Liver (tissue), 8 donors: ENCODE measurements at regions not wholly inside any gene's neighbourhood (a gene's known extent, or its start where the extent isn't known, plus 50 kb on each side); places are given as distances from the start of the nearest gene placed in this dataset.
"Not testable (repeated sequence)": the region's sequence is repeated elsewhere in the genome, so short reads cannot be mapped to it uniquely, and the experiment has no call there.

Experiments
- DNase-seq: peaks from one replicate; pipeline ENCODE4 v3.0.0-alpha.2; 2017; ENCODE audit warnings: low spot score
- H3K27ac ChIP-seq, 2 donors: one replicate each; pipeline ENCODE4 v1.7.0; 2013; ENCODE audit warnings: inconsistent platforms in 2 of 2, low read length in 2 of 2, control low read depth in 1 of 2, low read depth in 1 of 2, mild to moderate bottlenecking in 1 of 2
- H3K27me3 ChIP-seq, 4 donors: one replicate each; pipeline versions ENCODE4 v1.6.1 to v1.7.0; 2013; ENCODE audit warnings: low read length in 3 of 4, inconsistent platforms in 1 of 4, mild to moderate bottlenecking in 1 of 4, moderate library complexity in 1 of 4; ENCODE audit not compliant: control insufficient read depth in 4 of 4, insufficient read depth in 4 of 4
- H3K36me3 ChIP-seq, 4 donors: one replicate each; pipeline versions ENCODE4 v1.6.1 to v1.7.0; 2013; ENCODE audit warnings: low read length in 3 of 4, mild to moderate bottlenecking in 3 of 4, low read depth in 1 of 4, moderate library complexity in 1 of 4; ENCODE audit not compliant: control insufficient read depth in 4 of 4, insufficient read depth in 3 of 4
- H3K4me1 ChIP-seq, 4 donors: one replicate each; pipeline versions ENCODE4 v1.6.1 to v1.7.0; 2013; ENCODE audit warnings: low read length in 3 of 4, mild to moderate bottlenecking in 3 of 4, moderate library complexity in 1 of 4; ENCODE audit not compliant: control insufficient read depth in 4 of 4, insufficient read depth in 4 of 4
- H3K4me3 ChIP-seq, 3 donors: one replicate each; pipeline versions ENCODE4 v1.6.1 to v1.7.0; 2013; ENCODE audit warnings: low read length in 3 of 3, control low read depth in 1 of 3, low read depth in 1 of 3, mild to moderate bottlenecking in 1 of 3
- H3K9ac ChIP-seq, 2 donors: one replicate each; pipeline ENCODE4 v1.7.0; 2013; ENCODE audit warnings: low read length in 2 of 2, mild to moderate bottlenecking in 2 of 2, moderate library complexity in 2 of 2, control low read depth in 1 of 2, low read depth in 1 of 2
- H3K9me3 ChIP-seq, 4 donors: one replicate each; pipeline versions ENCODE4 v1.6.1 to v1.7.0; 2013; ENCODE audit warnings: low read length in 3 of 4; ENCODE audit not compliant: control insufficient read depth in 4 of 4
- EGR1 ChIP-seq, 2 donors: IDR thresholded peaks; 2 replicates each; pipeline ENCODE4 v1.6.1; 2016 to 2018; ENCODE audit warnings: antibody characterized with exemption in 2 of 2, low read depth in 2 of 2
- FOXA1 ChIP-seq: IDR thresholded peaks from 2 replicates; pipeline ENCODE4 v1.6.1; 2016; ENCODE audit warnings: antibody characterized with exemption
- GABPA ChIP-seq, 2 donors: IDR thresholded peaks in 1 of 2; conservative IDR thresholded peaks in 1 of 2; 2 replicates each; pipeline ENCODE4 v1.6.1; 2016; ENCODE audit warnings: antibody characterized with exemption in 2 of 2, mild to moderate bottlenecking in 1 of 2, moderate library complexity in 1 of 2
- HNF4A ChIP-seq, 2 donors: conservative IDR thresholded peaks; 2 replicates each; pipeline ENCODE4 v1.6.1; 2016; ENCODE audit warnings: antibody characterized with exemption in 2 of 2, mild to moderate bottlenecking in 2 of 2
- HNF4G ChIP-seq: IDR thresholded peaks from 2 replicates; pipeline ENCODE4 v1.6.1; 2016; ENCODE audit warnings: antibody characterized with exemption
- JUND ChIP-seq, 2 donors: IDR thresholded peaks; 2 replicates each; pipeline ENCODE4 v1.6.1; 2016; ENCODE audit warnings: antibody characterized with exemption in 2 of 2
- NR2F2 ChIP-seq: IDR thresholded peaks from 2 replicates; pipeline ENCODE4 v1.6.1; 2016; ENCODE audit warnings: antibody characterized with exemption
- RAD21 ChIP-seq, 2 donors: IDR thresholded peaks; 2 replicates each; pipeline ENCODE4 v1.6.1; 2016; ENCODE audit warnings: antibody characterized with exemption in 2 of 2, mild to moderate bottlenecking in 2 of 2
- RXRA ChIP-seq, 2 donors: IDR thresholded peaks; 2 replicates each; pipeline ENCODE4 v1.6.1; 2017 to 2018; ENCODE audit warnings: antibody characterized with exemption in 2 of 2, mild to moderate bottlenecking in 1 of 2
- SP1 ChIP-seq: IDR thresholded peaks from 2 replicates; pipeline ENCODE4 v1.6.1; 2018; ENCODE audit warnings: antibody characterized with exemption, mild to moderate bottlenecking
- TAF1 ChIP-seq: conservative IDR thresholded peaks from 2 replicates; pipeline ENCODE4 v1.6.1; 2016; ENCODE audit warnings: antibody characterized with exemption, mild to moderate bottlenecking
- YY1 ChIP-seq: IDR thresholded peaks from 2 replicates; pipeline ENCODE4 v1.6.1; 2016; ENCODE audit warnings: antibody characterized with exemption, mild to moderate bottlenecking
- WGBS: extraction: QIAGEN DNeasy Blood & Tissue Kit; methylation state at CpG from one replicate; pipeline ENCODE4 v1.1.7; 2013; 5-methylcytosine and 5-hydroxymethylcytosine counted together
- TF ChIP-seq, protein P1 (sequence below): IDR thresholded peaks from 2 replicates; pipeline ENCODE4 v1.6.1; 2016; ENCODE audit warnings: antibody characterized with exemption, mild to moderate bottlenecking
- TF ChIP-seq, protein P2 (sequence below): IDR thresholded peaks from 2 replicates; pipeline ENCODE4 v1.6.1; 2016; ENCODE audit warnings: antibody characterized with exemption
- TF ChIP-seq, protein P3 (sequence below): IDR thresholded peaks from 2 replicates; pipeline ENCODE4 v1.6.1; 2016; ENCODE audit warnings: antibody characterized with exemption
- TF ChIP-seq, protein P4 (sequence below): fragments of 150-350 bp; IDR thresholded peaks from 2 replicates; pipeline ENCODE4 v1.5.1; 2017; ENCODE audit warnings: improper control_type of control experiment, low read depth, low read length; ENCODE audit not compliant: missing input control
- donor health status: healthy.
- donor health status: healthy.
- donor health status: healthy.
- donor health status: healthy.
- donor health status: healthy.

DNA sequence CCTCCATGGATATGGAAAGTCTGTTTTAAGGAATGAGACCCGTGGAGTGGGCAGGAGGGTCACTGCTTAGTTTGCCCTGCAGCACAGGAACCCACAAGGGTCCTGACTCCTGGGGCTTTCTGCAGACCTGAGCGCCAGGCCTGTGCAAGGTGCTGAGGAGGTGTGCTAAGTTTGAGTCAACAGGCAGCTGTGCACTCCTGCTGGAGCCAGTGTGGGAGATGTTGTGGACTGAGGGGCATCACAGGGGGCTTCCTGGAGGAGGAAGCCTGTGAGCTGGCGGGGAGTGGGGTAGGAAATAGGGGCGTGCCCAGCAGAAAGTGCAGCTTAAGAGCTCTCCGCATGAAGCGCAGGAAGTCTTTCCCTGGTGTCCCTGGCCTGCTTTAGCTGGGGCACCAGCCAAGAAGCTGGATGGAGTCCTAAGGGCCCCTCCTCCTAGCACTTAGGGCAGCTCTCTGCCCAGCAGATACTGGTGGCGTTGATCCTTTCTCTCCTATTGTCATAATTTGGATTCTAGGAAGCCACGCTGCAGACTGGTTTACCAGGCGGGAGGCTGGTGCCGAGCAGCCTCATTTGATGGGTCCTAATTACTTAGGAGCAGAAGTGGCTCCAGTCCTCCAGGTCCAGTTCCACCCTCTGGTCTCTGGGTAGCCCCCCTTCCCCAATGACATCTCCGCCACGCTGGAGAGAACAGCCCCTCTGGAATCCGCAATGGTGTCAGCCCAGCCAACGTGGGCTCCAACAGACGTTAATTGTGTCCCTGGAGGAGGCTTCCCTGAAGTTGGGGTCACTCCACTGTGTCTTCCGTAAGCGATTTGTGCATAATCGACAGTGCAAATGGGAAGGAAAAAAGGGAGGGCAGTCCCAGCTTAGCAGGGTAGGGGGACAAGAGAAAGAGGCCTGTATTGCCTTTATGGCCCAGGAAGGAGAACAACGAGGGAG is 309.2 kb downstream of the ZNF536 start:
- H3K27ac ChIP-seq = no peak overlapping the region
- no peaks in the 10 kb centered on the region for H3K9me3 ChIP-seq
- no peak for TF ChIP-seq RAD21 (IDR thresholded peaks at IDR 0.05)
- TF ChIP-seq, protein P1, sequence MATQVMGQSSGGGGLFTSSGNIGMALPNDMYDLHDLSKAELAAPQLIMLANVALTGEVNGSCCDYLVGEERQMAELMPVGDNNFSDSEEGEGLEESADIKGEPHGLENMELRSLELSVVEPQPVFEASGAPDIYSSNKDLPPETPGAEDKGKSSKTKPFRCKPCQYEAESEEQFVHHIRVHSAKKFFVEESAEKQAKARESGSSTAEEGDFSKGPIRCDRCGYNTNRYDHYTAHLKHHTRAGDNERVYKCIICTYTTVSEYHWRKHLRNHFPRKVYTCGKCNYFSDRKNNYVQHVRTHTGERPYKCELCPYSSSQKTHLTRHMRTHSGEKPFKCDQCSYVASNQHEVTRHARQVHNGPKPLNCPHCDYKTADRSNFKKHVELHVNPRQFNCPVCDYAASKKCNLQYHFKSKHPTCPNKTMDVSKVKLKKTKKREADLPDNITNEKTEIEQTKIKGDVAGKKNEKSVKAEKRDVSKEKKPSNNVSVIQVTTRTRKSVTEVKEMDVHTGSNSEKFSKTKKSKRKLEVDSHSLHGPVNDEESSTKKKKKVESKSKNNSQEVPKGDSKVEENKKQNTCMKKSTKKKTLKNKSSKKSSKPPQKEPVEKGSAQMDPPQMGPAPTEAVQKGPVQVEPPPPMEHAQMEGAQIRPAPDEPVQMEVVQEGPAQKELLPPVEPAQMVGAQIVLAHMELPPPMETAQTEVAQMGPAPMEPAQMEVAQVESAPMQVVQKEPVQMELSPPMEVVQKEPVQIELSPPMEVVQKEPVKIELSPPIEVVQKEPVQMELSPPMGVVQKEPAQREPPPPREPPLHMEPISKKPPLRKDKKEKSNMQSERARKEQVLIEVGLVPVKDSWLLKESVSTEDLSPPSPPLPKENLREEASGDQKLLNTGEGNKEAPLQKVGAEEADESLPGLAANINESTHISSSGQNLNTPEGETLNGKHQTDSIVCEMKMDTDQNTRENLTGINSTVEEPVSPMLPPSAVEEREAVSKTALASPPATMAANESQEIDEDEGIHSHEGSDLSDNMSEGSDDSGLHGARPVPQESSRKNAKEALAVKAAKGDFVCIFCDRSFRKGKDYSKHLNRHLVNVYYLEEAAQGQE = no peak
- TF ChIP-seq YY1 = no peak
- TF ChIP-seq, protein P2, sequence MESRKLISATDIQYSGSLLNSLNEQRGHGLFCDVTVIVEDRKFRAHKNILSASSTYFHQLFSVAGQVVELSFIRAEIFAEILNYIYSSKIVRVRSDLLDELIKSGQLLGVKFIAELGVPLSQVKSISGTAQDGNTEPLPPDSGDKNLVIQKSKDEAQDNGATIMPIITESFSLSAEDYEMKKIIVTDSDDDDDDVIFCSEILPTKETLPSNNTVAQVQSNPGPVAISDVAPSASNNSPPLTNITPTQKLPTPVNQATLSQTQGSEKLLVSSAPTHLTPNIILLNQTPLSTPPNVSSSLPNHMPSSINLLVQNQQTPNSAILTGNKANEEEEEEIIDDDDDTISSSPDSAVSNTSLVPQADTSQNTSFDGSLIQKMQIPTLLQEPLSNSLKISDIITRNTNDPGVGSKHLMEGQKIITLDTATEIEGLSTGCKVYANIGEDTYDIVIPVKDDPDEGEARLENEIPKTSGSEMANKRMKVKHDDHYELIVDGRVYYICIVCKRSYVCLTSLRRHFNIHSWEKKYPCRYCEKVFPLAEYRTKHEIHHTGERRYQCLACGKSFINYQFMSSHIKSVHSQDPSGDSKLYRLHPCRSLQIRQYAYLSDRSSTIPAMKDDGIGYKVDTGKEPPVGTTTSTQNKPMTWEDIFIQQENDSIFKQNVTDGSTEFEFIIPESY = no peak
- TF ChIP-seq NR2F2 = no peak
- TF ChIP-seq HNF4G = no peak
- TF ChIP-seq TAF1 = no peak
- TF ChIP-seq JUND (IDR thresholded peaks at IDR 0.05) = no peak
- no peak for TF ChIP-seq FOXA1
- no peak for TF ChIP-seq HNF4A (conservative IDR thresholded peaks at IDR 0.05)
- TF ChIP-seq, protein P3, sequence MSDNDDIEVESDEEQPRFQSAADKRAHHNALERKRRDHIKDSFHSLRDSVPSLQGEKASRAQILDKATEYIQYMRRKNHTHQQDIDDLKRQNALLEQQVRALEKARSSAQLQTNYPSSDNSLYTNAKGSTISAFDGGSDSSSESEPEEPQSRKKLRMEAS = no peak
- no peak for TF ChIP-seq GABPA (IDR thresholded peaks at IDR 0.05 in 1 of 2, conservative IDR thresholded peaks at IDR 0.05 in 1 of 2)
- no peak for TF ChIP-seq RXRA (IDR thresholded peaks at IDR 0.05)
- TF ChIP-seq SP1 = no peak
- TF ChIP-seq, protein P4, sequence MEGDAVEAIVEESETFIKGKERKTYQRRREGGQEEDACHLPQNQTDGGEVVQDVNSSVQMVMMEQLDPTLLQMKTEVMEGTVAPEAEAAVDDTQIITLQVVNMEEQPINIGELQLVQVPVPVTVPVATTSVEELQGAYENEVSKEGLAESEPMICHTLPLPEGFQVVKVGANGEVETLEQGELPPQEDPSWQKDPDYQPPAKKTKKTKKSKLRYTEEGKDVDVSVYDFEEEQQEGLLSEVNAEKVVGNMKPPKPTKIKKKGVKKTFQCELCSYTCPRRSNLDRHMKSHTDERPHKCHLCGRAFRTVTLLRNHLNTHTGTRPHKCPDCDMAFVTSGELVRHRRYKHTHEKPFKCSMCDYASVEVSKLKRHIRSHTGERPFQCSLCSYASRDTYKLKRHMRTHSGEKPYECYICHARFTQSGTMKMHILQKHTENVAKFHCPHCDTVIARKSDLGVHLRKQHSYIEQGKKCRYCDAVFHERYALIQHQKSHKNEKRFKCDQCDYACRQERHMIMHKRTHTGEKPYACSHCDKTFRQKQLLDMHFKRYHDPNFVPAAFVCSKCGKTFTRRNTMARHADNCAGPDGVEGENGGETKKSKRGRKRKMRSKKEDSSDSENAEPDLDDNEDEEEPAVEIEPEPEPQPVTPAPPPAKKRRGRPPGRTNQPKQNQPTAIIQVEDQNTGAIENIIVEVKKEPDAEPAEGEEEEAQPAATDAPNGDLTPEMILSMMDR = no peak
- no peak for TF ChIP-seq EGR1 (IDR thresholded peaks at IDR 0.05; ENCODE audit: low read depth in 2 of 2)
- no peaks in the 10 kb centered on the region for H3K4me1 ChIP-seq
- no peak for DNase-seq
- H3K27me3 ChIP-seq = peaks cover 0 to 7% (median 0%) of the 10 kb centered on the region in 4 donors
- no peak overlapping the region for H3K4me3 ChIP-seq
- WGBS = 68% methylated on average over 19 of the region's 19 CpGs
- no peak overlapping the region for H3K9ac ChIP-seq
- H3K36me3 ChIP-seq = no peaks in the 10 kb centered on the region

DNA sequence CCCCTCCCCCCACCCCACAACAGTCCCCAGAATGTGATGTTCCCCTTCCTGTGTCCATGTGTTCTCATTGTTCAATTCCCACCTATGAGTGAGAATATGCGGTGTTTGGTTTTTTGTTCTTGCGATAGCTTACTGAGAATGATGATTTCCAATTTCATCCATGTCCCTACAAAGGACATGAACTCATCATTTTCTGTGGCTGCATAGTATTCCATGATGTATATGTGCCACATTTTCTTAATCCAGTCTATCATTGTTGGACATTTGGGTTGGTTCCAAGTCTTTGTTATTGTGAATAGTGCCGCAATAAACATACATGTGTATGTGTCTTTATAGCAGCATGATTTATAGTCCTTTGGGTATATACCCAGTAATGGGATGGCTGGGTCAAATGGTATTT is 308.2 kb downstream of the ZNF536 start:
- not testable (repeated sequence) for H3K36me3 ChIP-seq, H3K4me1 ChIP-seq, DNase-seq, H3K4me3 ChIP-seq, H3K9ac ChIP-seq, H3K27ac ChIP-seq, H3K27me3 ChIP-seq, H3K9me3 ChIP-seq
- WGBS = 79% methylated on average over 1 of the region's 3 CpGs
